Lung (tissue), 11 donors: ENCODE measurements at regions not wholly inside any gene's neighbourhood (a gene's known extent, or its start where the extent isn't known, plus 50 kb on each side); places are given as distances from the start of the nearest gene placed in this dataset.

Source experiments
- ATAC-seq: fragments of 200-7000 bp; cut with Tn5 transposase; one replicate; pipeline ENCODE4 v1.9.1; 2020; ENCODE audit warnings: moderate number of reproducible peaks; ENCODE audit not compliant: insufficient read depth, low FRiP score
- DNase-seq, 3 donors: peaks; one replicate each; pipeline ENCODE4 v3.0.0-alpha.2; 2013 to 2017
- H3K27ac ChIP-seq, 2 donors: one replicate each; pipeline ENCODE4 v1.5.1; 2013; ENCODE audit warnings: mild to moderate bottlenecking in 2 of 2, moderate library complexity in 2 of 2, control low read depth in 1 of 2, inconsistent platforms in 1 of 2, low read depth in 1 of 2, low read length in 1 of 2
- H3K27me3 ChIP-seq, 3 donors: one replicate each; pipeline ENCODE4 v1.5.1; 2013; ENCODE audit warnings: low read length in 2 of 3; ENCODE audit not compliant: control insufficient read depth in 3 of 3, insufficient read depth in 3 of 3
- H3K36me3 ChIP-seq, 4 donors: one replicate each; pipeline ENCODE4 v1.5.1; 2013; ENCODE audit warnings: low read length in 4 of 4, mild to moderate bottlenecking in 1 of 4, moderate library complexity in 1 of 4; ENCODE audit not compliant: control insufficient read depth in 4 of 4, insufficient read depth in 4 of 4
- H3K4me1 ChIP-seq, 5 donors: one replicate each; pipeline ENCODE4 v1.5.1; 2013; ENCODE audit warnings: low read length in 5 of 5, mild to moderate bottlenecking in 2 of 5, moderate library complexity in 1 of 5; ENCODE audit not compliant: control insufficient read depth in 5 of 5, insufficient read depth in 5 of 5
- H3K4me3 ChIP-seq: one replicate; pipeline ENCODE4 v1.5.1; 2013; ENCODE audit warnings: mild to moderate bottlenecking, control low read depth, moderate library complexity
- H3K9ac ChIP-seq, 2 donors: one replicate each; pipeline ENCODE4 v1.5.1; 2013; ENCODE audit warnings: low read length in 2 of 2, control low read depth in 1 of 2; ENCODE audit not compliant: insufficient read depth in 1 of 2
- H3K9me3 ChIP-seq, 4 donors: one replicate each; pipeline ENCODE4 v1.5.1; 2013; ENCODE audit warnings: low read length in 3 of 4, mild to moderate bottlenecking in 1 of 4, moderate library complexity in 1 of 4; ENCODE audit not compliant: control insufficient read depth in 4 of 4, insufficient read depth in 3 of 4
- CTCF ChIP-seq: IDR thresholded peaks from 2 replicates; pipeline ENCODE4 v1.5.1; 2012; ENCODE audit warnings: mild to moderate bottlenecking; ENCODE audit errors: control extremely low read depth, extremely low read depth
- WGBS, 2 donors: extraction: QIAGEN DNeasy Blood & Tissue Kit; methylation state at CpG; one replicate each; pipeline ENCODE4 v1.1.7; 2013; 5-methylcytosine and 5-hydroxymethylcytosine counted together
- donor health status: control.
- donor health status: control.
- donor health status: Bipolar disorder and iron deficiency.
- donor health status: healthy.
- donor health status: DM: yes; HTN: yes; CAD: no.

GRCh38 chr19:28847468-28847867 lies 365.5 kb downstream of the UQCRFS1 start:
- Histone ChIP-seq H3K9ac (no peak overlapping the region), H3K4me1 (no peaks in the 10 kb centered on the region), H3K9me3 (peaks cover 0 to 3% (median 0%) of the 10 kb centered on the region in 4 donors), H3K4me3 (no peak overlapping the region), H3K27ac (no peak overlapping the region), H3K36me3 (no peaks in the 10 kb centered on the region), H3K27me3 (no peaks in the 10 kb centered on the region)
- TF ChIP-seq CTCF: no peak
- WGBS, 2 donors: 83% methylated on average over 4 of the region's 4 CpGs
- DNase-seq (no peak), ATAC-seq (no peak)

- H3K4me1 ChIP-seq: no peaks in the 10 kb centered on the region
- no peak overlapping the region for H3K9ac ChIP-seq
- DNase-seq (no peak), ATAC-seq (no peak)
- H3K4me3 ChIP-seq: no peak overlapping the region
- H3K27ac ChIP-seq: no peak overlapping the region
- 93 to 95% methylated on average over 4 of the region's 4 CpGs for WGBS, 2 donors
- peaks cover 0 to 3% (median 0%) of the 10 kb centered on the region in 4 donors for H3K9me3 ChIP-seq
- no peaks in the 10 kb centered on the region for H3K27me3 ChIP-seq
- no peak for TF ChIP-seq CTCF
- H3K36me3 ChIP-seq: no peaks in the 10 kb centered on the region
Measured at GRCh38 chr19:28846094-28846812, 366.7 kb downstream of the UQCRFS1 start.

GRCh38 chr19:28843761-28844492 lies 369.0 kb downstream of the UQCRFS1 start:
- DNase-seq (no peak), ATAC-seq (no peak)
- no peak overlapping the region for H3K9ac ChIP-seq
- TF ChIP-seq CTCF: no peak
- WGBS, 2 donors: 76% methylated on average over 6 of the region's 6 CpGs
- no peaks in the 10 kb centered on the region for H3K4me1 ChIP-seq
- no peak overlapping the region for H3K4me3 ChIP-seq
- no peaks in the 10 kb centered on the region for H3K36me3 ChIP-seq
- H3K27ac ChIP-seq: no peak overlapping the region
- H3K9me3 ChIP-seq: peaks cover 0 to 3% (median 0%) of the 10 kb centered on the region in 4 donors
- no peaks in the 10 kb centered on the region for H3K27me3 ChIP-seq
